Activated CD8-positive, alpha-beta memory T cell treated with anti-CD3 and anti-CD28 coated beads for 36 hours (primary cell): ENCODE measurements at regions not wholly inside any gene's neighbourhood (a gene's known extent, or its start where the extent isn't known, plus 50 kb on each side); places are given as distances from the start of the nearest gene placed in this dataset.

Experiments
- CTCF ChIA-PET: fragments of 350-600 bp; sonication (Branson Sonifier 250); formaldehyde crosslinking; loops from one replicate; lab custom pipeline; 2021; ENCODE audit warnings: antibody characterized with exemption; lab: Charles Lee
- POLR2A ChIA-PET: fragments of 350-600 bp; sonication (Branson Sonifier 250); formaldehyde crosslinking; loops from one replicate; lab custom pipeline; 2021; ENCODE audit warnings: antibody characterized with exemption; lab: Charles Lee

GRCh38 chr21:35940074-35940927 is 120.0 kb downstream of the SETD4 start:
- ChIA-PET CTCF (interaction anchor here (0.5 kb wide), 1 partner anchor 118 kb away, joined by 4 read pairs; no protein-coding TSS in a partner anchor), POLR2A (no interaction called here)

- POLR2A ChIA-PET, result no interaction called here
- CTCF ChIA-PET, result no interaction called here
These were observed 121.9 kb downstream of the SETD4 start for GRCh38 chr21:35938446-35938845.

- POLR2A ChIA-PET, result interaction anchor here (0.7 kb wide), 1 partner anchor 162 kb away, joined by 3 read pairs; no protein-coding TSS in a partner anchor
- CTCF ChIA-PET, result no interaction called here
These were observed 126.9 kb downstream of the SETD4 start for GRCh38 chr21:35933466-35933865.

- CTCF ChIA-PET, result interaction anchor here (0.6 kb wide), 1 partner anchor 157 kb away, joined by 3 read pairs; no protein-coding TSS in a partner anchor
- POLR2A ChIA-PET, result no interaction called here
These were observed 128.0 kb downstream of the SETD4 start for GRCh38 chr21:35932232-35932911.

GRCh38 chr21:35929901-35930300 is 130.4 kb downstream of the SETD4 start:
- CTCF ChIA-PET, result no interaction called here
- POLR2A ChIA-PET, result no interaction called here

GRCh38 chr21:35927262-35927661 is 133.1 kb downstream of the SETD4 start:
- CTCF ChIA-PET, result no interaction called here
- POLR2A ChIA-PET, result interaction anchor here (0.6 kb wide), 1 partner anchor 46 kb away, joined by 5 read pairs; no protein-coding TSS in a partner anchor

GRCh38 chr21:35926003-35926740 is 134.2 kb downstream of the SETD4 start:
- CTCF ChIA-PET, result no interaction called here
- POLR2A ChIA-PET, result no interaction called here

GRCh38 chr21:35925497-35925896 is 134.8 kb downstream of the SETD4 start:
- POLR2A ChIA-PET, result no interaction called here
- CTCF ChIA-PET, result interaction anchor here (1.1 kb wide), 1 partner anchor 33 kb away, joined by 3 read pairs; no protein-coding TSS in a partner anchor

- POLR2A ChIA-PET, result no interaction called here
- CTCF ChIA-PET, result interaction anchor here (1.1 kb wide), 1 partner anchor 34 kb away, joined by 3 read pairs; no protein-coding TSS in a partner anchor
These were observed 135.5 kb downstream of the SETD4 start for GRCh38 chr21:35924714-35925301.

GRCh38 chr21:35923971-35924370 is 136.4 kb downstream of the SETD4 start:
- ChIA-PET CTCF (no interaction called here), POLR2A (no interaction called here)

- POLR2A ChIA-PET, result no interaction called here
- CTCF ChIA-PET, result no interaction called here
These were observed 137.7 kb downstream of the SETD4 start for GRCh38 chr21:35922618-35923017.

GRCh38 chr21:35921471-35921870 is 138.9 kb downstream of the SETD4 start:
- ChIA-PET CTCF (no interaction called here), POLR2A (no interaction called here)

- CTCF ChIA-PET, result interaction anchor here (0.6 kb wide), 1 partner anchor 149 kb away, joined by 3 read pairs; no protein-coding TSS in a partner anchor
- POLR2A ChIA-PET, result no interaction called here
These were observed 139.9 kb downstream of the SETD4 start for GRCh38 chr21:35920436-35920835.

- POLR2A ChIA-PET, result no interaction called here
- CTCF ChIA-PET, result no interaction called here
These were observed 145.3 kb downstream of the SETD4 start for GRCh38 chr21:35915030-35915429.

GRCh38 chr21:35911412-35912191 is 148.7 kb downstream of the SETD4 start:
- ChIA-PET POLR2A (no interaction called here), CTCF (no interaction called here)

- CTCF ChIA-PET, result no interaction called here
- POLR2A ChIA-PET, result no interaction called here
These were observed 150.7 kb downstream of the SETD4 start for GRCh38 chr21:35909456-35910223.

GRCh38 chr21:35908311-35909078 is 151.8 kb downstream of the SETD4 start:
- ChIA-PET CTCF (no interaction called here), POLR2A (no interaction called here)
